A673 (cell line): ENCODE measurements at regions not wholly inside any gene's neighbourhood (a gene's known extent, or its start where the extent isn't known, plus 50 kb on each side); places are given as distances from the start of the nearest gene placed in this dataset.

Source experiments
- EZH2 ChIP-seq: fragments of 200-600 bp; sonication (generic); IDR thresholded peaks from 2 replicates; pipeline ENCODE4 v1.6.1; 2017; ENCODE audit warnings: borderline replicate concordance, low read depth, mild to moderate bottlenecking, mixed read lengths, antibody characterized with exemption, low read length; ENCODE audit not compliant: poor library complexity, severe bottlenecking
- TF ChIP-seq, protein P1 (sequence below): fragments of 300-800, 200-600 bp; sonication (generic); conservative IDR thresholded peaks from 2 replicates; pipeline ENCODE4 v1.5.1; 2017; ENCODE audit warnings: low read depth, mild to moderate bottlenecking, antibody characterized with exemption, low read length, moderate library complexity, mixed read lengths

DNA sequence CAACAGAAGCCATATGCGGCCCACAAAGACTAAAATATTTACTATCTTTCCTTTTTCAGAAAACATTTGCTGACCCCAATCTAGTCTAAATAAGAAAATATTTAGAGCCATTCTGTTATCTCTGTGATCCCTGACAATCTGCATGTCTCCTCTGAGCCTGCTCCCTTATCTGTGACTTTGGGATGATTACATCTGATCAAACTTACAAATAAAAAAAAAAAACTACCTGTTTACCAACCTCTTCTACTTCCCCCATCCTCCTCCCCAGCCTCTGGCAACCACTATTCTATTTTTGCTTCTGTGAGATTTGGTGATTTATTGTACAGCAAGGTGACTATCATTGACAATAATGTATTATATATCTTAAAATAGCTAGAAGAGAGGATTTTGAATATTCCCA is 176.3 kb upstream of the CD180 start:
- TF ChIP-seq, protein P1, sequence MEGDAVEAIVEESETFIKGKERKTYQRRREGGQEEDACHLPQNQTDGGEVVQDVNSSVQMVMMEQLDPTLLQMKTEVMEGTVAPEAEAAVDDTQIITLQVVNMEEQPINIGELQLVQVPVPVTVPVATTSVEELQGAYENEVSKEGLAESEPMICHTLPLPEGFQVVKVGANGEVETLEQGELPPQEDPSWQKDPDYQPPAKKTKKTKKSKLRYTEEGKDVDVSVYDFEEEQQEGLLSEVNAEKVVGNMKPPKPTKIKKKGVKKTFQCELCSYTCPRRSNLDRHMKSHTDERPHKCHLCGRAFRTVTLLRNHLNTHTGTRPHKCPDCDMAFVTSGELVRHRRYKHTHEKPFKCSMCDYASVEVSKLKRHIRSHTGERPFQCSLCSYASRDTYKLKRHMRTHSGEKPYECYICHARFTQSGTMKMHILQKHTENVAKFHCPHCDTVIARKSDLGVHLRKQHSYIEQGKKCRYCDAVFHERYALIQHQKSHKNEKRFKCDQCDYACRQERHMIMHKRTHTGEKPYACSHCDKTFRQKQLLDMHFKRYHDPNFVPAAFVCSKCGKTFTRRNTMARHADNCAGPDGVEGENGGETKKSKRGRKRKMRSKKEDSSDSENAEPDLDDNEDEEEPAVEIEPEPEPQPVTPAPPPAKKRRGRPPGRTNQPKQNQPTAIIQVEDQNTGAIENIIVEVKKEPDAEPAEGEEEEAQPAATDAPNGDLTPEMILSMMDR = no peak
- TF ChIP-seq EZH2 = no peak
